ENCODE measurements at regions not wholly inside any gene's neighbourhood (a gene's known extent, or its start where the extent isn't known, plus 50 kb on each side); places are given as distances from the start of the nearest gene placed in this dataset.
A peak's percentile ranks its signal among the peaks of the same experiment; 100 is the strongest.

DNA sequence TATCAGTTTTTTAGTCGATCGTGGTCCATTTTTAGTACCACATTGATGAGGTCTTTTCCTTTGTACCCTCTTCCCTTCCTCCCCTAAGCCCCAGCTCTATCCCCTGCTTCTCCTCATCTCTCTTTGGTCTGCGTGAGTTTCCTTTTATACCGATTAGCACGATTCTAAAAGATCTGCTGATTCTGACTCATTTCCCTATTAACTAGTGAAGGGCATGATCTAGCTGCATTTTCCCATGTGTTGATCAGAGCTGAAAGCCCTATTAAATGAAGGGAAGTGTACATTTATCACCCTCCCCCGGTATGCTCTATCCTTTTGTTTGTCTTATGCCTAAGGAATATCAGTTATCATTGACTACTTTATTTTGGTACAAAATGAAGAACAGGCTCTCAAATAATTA, 181.7 kb upstream of the NPY2R start:
- CTCF ChIA-PET, result interaction anchor here (0.6 to 1.7 kb wide), 10 partner anchors 11 to 348 kb away, joined by 3 to 8 read pairs (median 4); no protein-coding TSS in a partner anchor
- no peaks in the 10 kb centered on the region for H3K36me3 ChIP-seq (ENCODE audit: control insufficient read depth in 1 of 2, insufficient read depth in 2 of 2, low read length in 2 of 2)
- no peaks in the 10 kb centered on the region for H3K9me3 ChIP-seq (ENCODE audit: control insufficient read depth in 1 of 2, insufficient read depth in 1 of 2, low read depth in 1 of 2, low read length in 2 of 2)
- H3K79me2 ChIP-seq (ENCODE audit: insufficient read depth, low read length), result no peaks in the 10 kb centered on the region
- RAD21 ChIA-PET (ENCODE audit: low non-redundant PET in 1 of 2, low total read pairs in 2 of 2, uncharacterized antibody in 2 of 2, unreplicated experiment in 2 of 2), result no interaction called here
- H3K27me3 ChIP-seq (ENCODE audit: insufficient read depth, low read length), result no peaks in the 10 kb centered on the region
- no peak overlapping the region for H3K27ac ChIP-seq (ENCODE audit: low read depth, low read length)
- H3K9ac ChIP-seq (ENCODE audit: low read length), result no peak overlapping the region
- peak overlapping the region; percentile 88 for H2AFZ ChIP-seq (ENCODE audit: low read depth, low read length, poor library complexity, severe bottlenecking)
- H4K20me1 ChIP-seq (ENCODE audit: insufficient read depth), result no peaks in the 10 kb centered on the region
- no peak overlapping the region for H3K4me2 ChIP-seq (ENCODE audit: low read length)
- TF ChIP-seq TCF7L2 (IDR thresholded peaks at IDR 0.05; ENCODE audit: borderline replicate concordance, extremely low read depth, insufficient read depth, insufficient read length) (no peak), SIN3A (IDR thresholded peaks at IDR 0.05; ENCODE audit: low read depth) (no peak), RAD21 (IDR thresholded peaks at IDR 0.05; ENCODE audit: low read depth) (no peak), CEBPB (IDR thresholded peaks at IDR 0.05; ENCODE audit: low read depth) (no peak), ZNF274 (IDR thresholded peaks at IDR 0.05; ENCODE audit: low read depth, low read length) (no peak), POLR2A (IDR thresholded peaks at IDR 0.05; ENCODE audit: borderline replicate concordance, extremely low read depth, insufficient read depth, insufficient read length) (no peak), EZH2phosphoT487 (IDR thresholded peaks at IDR 0.05; ENCODE audit: borderline replicate concordance) (no peak), SP1 (IDR thresholded peaks at IDR 0.05; ENCODE audit: low read depth) (no peak), ZFX (IDR thresholded peaks at IDR 0.05) (no peak), ELF1 (IDR thresholded peaks at IDR 0.05; ENCODE audit: borderline replicate concordance, low read depth) (no peak), EGR1 (IDR thresholded peaks at IDR 0.05; ENCODE audit: low read depth) (no peak), POLR2AphosphoS5 (IDR thresholded peaks at IDR 0.05; ENCODE audit: low read depth, low read length) (no peak)
- TF ChIP-seq, protein P1, sequence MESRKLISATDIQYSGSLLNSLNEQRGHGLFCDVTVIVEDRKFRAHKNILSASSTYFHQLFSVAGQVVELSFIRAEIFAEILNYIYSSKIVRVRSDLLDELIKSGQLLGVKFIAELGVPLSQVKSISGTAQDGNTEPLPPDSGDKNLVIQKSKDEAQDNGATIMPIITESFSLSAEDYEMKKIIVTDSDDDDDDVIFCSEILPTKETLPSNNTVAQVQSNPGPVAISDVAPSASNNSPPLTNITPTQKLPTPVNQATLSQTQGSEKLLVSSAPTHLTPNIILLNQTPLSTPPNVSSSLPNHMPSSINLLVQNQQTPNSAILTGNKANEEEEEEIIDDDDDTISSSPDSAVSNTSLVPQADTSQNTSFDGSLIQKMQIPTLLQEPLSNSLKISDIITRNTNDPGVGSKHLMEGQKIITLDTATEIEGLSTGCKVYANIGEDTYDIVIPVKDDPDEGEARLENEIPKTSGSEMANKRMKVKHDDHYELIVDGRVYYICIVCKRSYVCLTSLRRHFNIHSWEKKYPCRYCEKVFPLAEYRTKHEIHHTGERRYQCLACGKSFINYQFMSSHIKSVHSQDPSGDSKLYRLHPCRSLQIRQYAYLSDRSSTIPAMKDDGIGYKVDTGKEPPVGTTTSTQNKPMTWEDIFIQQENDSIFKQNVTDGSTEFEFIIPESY (IDR thresholded peaks at IDR 0.05; ENCODE audit: extremely low read depth, insufficient replicate concordance, low read length), result no peak
- TF ChIP-seq, protein P2, sequence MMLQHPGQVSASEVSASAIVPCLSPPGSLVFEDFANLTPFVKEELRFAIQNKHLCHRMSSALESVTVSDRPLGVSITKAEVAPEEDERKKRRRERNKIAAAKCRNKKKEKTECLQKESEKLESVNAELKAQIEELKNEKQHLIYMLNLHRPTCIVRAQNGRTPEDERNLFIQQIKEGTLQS (IDR thresholded peaks at IDR 0.05), result no peak
- TF ChIP-seq, protein P3, sequence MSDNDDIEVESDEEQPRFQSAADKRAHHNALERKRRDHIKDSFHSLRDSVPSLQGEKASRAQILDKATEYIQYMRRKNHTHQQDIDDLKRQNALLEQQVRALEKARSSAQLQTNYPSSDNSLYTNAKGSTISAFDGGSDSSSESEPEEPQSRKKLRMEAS (IDR thresholded peaks at IDR 0.05), result no peak
- no peak for DNase-seq (ENCODE audit: low read depth, low spot score)
- ATAC-seq, result no peak
- no TSS peak for BruUV-seq (replicated peaks)
- H3K4me1 ChIP-seq (ENCODE audit: control insufficient read depth in 1 of 2, insufficient read depth in 2 of 2, low read length in 2 of 2), result no peaks in the 10 kb centered on the region
- POLR2A ChIA-PET, result no interaction called here
- H3K4me3 ChIP-seq (replicated peaks in 1 of 2; ENCODE audit: low read depth in 1 of 2, low read length in 2 of 2), result no peak overlapping the region
- intact Hi-C loops (cut with micrococcal nuclease), result loop anchor here (1.0 to 5.0 kb wide), 3 partner anchors 328 to 469 kb away; no protein-coding TSS in a partner anchor
- H3K9me2 ChIP-seq (ENCODE audit: insufficient read depth), result no peaks in the 10 kb centered on the region

Measured in HCT116 (cell line).